Smooth muscle cell (in vitro differentiated cells): ENCODE measurements at regions not wholly inside any gene's neighbourhood (a gene's known extent, or its start where the extent isn't known, plus 50 kb on each side); places are given as distances from the start of the nearest gene placed in this dataset.

Source experiments
- DNase-seq: peaks from one replicate; lab custom pipeline; 2025; ENCODE audit not compliant: unreplicated experiment; lab: John Stamatoyannopoulos, UW
- H2AFZ ChIP-seq: fragments of 200-600 bp; sonication (generic); 2 replicates; pipeline ENCODE4 v1.6.0; 2016; ENCODE audit warnings: antibody characterized with exemption, low read depth, mild to moderate bottlenecking
- H3F3A ChIP-seq: fragments of 200-600 bp; sonication (generic); 2 replicates; pipeline ENCODE4 v1.6.0; 2017; ENCODE audit warnings: antibody characterized with exemption, low read depth
- H3K27ac ChIP-seq: fragments of 200-600 bp; sonication (generic); 2 replicates; pipeline ENCODE4 v1.5.1; 2016; ENCODE audit warnings: low read depth, mild to moderate bottlenecking
- H3K27me3 ChIP-seq: fragments of 200-600 bp; sonication (generic); 2 replicates; pipeline ENCODE4 v1.6.1; 2016; ENCODE audit warnings: low read depth, mild to moderate bottlenecking
- H3K36me3 ChIP-seq: fragments of 200-600 bp; sonication (generic); 2 replicates; pipeline ENCODE4 v1.5.1; 2016; ENCODE audit warnings: low read depth
- H3K4me1 ChIP-seq: fragments of 200-600 bp; sonication (generic); 2 replicates; pipeline ENCODE4 v1.5.1; 2016; ENCODE audit warnings: low read depth
- H3K4me2 ChIP-seq: fragments of 200-600 bp; sonication (generic); 2 replicates; pipeline ENCODE4 v1.6.0; 2016; ENCODE audit warnings: mild to moderate bottlenecking
- H3K4me3 ChIP-seq: fragments of 200-600 bp; sonication (generic); 2 replicates; pipeline ENCODE4 v1.5.1; 2016; ENCODE audit warnings: mild to moderate bottlenecking
- H3K79me2 ChIP-seq: fragments of 200-600 bp; sonication (generic); 2 replicates; pipeline ENCODE4 v1.6.0; 2016; ENCODE audit warnings: low read depth, mild to moderate bottlenecking
- H3K9ac ChIP-seq: fragments of 200-600 bp; sonication (generic); 2 replicates; pipeline ENCODE4 v1.6.0; 2016; ENCODE audit warnings: low read depth
- H3K9me3 ChIP-seq: fragments of 200-600 bp; sonication (generic); replicated peaks from 2 replicates; pipeline ENCODE4 v1.5.1; 2016; ENCODE audit warnings: low read depth
- H4K20me1 ChIP-seq: fragments of 200-600 bp; sonication (generic); 2 replicates; pipeline ENCODE4 v1.6.0; 2016; ENCODE audit warnings: low read depth
- WGBS: methylation state at CpG from one replicate; pipeline ENCODE4 v1.1.7; 2016; ENCODE audit warnings: low lambda C conversion rate; 5-methylcytosine and 5-hydroxymethylcytosine counted together
- TF ChIP-seq, protein P1 (sequence below): fragments of 200-600 bp; sonication (generic); IDR thresholded peaks from 2 replicates; pipeline ENCODE4 v1.5.1; 2017; ENCODE audit warnings: borderline replicate concordance, mild to moderate bottlenecking, antibody characterized with exemption; ENCODE audit not compliant: insufficient read depth, poor library complexity, severe bottlenecking

- Histone ChIP-seq H4K20me1 (peaks cover 47% of the 10 kb centered on the region), H2AFZ (peak overlapping the region; percentile 63), H3F3A (peaks cover 6% of the 10 kb centered on the region), H3K4me3 (peak overlapping the region; percentile 77), H3K79me2 (peaks cover 45% of the 10 kb centered on the region), H3K4me2 (peak overlapping the region; percentile 95), H3K9me3 (no peaks in the 10 kb centered on the region), H3K9ac (peak overlapping the region; percentile 76), H3K36me3 (no peaks in the 10 kb centered on the region), H3K27ac (peak overlapping the region; percentile 50), H3K4me1 (peaks cover 39% of the 10 kb centered on the region), H3K27me3 (no peaks in the 10 kb centered on the region)
- peak; percentile 59 for DNase-seq
- WGBS: 2% methylated on average over 52 of the region's 77 CpGs
- TF ChIP-seq, protein P1, sequence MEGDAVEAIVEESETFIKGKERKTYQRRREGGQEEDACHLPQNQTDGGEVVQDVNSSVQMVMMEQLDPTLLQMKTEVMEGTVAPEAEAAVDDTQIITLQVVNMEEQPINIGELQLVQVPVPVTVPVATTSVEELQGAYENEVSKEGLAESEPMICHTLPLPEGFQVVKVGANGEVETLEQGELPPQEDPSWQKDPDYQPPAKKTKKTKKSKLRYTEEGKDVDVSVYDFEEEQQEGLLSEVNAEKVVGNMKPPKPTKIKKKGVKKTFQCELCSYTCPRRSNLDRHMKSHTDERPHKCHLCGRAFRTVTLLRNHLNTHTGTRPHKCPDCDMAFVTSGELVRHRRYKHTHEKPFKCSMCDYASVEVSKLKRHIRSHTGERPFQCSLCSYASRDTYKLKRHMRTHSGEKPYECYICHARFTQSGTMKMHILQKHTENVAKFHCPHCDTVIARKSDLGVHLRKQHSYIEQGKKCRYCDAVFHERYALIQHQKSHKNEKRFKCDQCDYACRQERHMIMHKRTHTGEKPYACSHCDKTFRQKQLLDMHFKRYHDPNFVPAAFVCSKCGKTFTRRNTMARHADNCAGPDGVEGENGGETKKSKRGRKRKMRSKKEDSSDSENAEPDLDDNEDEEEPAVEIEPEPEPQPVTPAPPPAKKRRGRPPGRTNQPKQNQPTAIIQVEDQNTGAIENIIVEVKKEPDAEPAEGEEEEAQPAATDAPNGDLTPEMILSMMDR: no peak
Observed at GRCh38 chr10:29734962-29735627, 100.3 kb upstream of the SVIL start.

GRCh38 chr10:29734640-29734961, 99.8 kb upstream of the SVIL start:
- H2AFZ ChIP-seq: no peak overlapping the region
- H4K20me1 ChIP-seq: peaks cover 51% of the 10 kb centered on the region
- WGBS: 8% methylated on average over 10 of the region's 10 CpGs
- H3K27ac ChIP-seq: peak overlapping the region; percentile 50
- H3K9ac ChIP-seq: no peak overlapping the region
- H3F3A ChIP-seq: peaks cover 6% of the 10 kb centered on the region
- no peaks in the 10 kb centered on the region for H3K36me3 ChIP-seq
- H3K9me3 ChIP-seq: no peaks in the 10 kb centered on the region
- H3K4me2 ChIP-seq: peak overlapping the region; percentile 95
- no peaks in the 10 kb centered on the region for H3K27me3 ChIP-seq
- TF ChIP-seq, protein P1: no peak
- peaks cover 49% of the 10 kb centered on the region for H3K79me2 ChIP-seq
- DNase-seq: no peak
- peaks cover 41% of the 10 kb centered on the region for H3K4me1 ChIP-seq
- peak overlapping the region; percentile 77 for H3K4me3 ChIP-seq

DNA sequence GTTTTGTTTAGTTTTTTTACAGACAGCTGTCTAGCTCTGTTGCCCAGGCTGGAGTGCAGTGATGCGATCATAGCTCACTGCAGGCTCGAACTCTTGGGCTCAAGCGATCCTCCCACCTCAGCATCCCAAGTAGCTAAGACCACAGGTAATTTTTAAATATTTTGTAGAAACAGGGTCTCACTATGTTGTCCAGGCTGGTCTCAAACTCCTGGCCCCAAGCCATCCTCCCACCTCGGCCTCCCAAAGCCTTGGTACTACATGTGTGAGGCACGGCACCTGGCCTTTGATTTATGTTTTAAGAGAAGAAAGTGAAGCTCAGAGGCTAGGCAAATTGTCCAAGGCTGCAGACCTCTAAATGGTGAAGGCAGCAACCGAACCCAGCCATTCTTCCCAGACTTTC, 98.6 kb upstream of the SVIL start:
- Histone ChIP-seq H3F3A (peaks cover 6% of the 10 kb centered on the region), H2AFZ (no peak overlapping the region), H3K4me2 (no peak overlapping the region), H4K20me1 (peaks cover 61% of the 10 kb centered on the region), H3K9me3 (no peaks in the 10 kb centered on the region), H3K27me3 (no peaks in the 10 kb centered on the region), H3K9ac (no peak overlapping the region), H3K36me3 (no peaks in the 10 kb centered on the region), H3K79me2 (peaks cover 60% of the 10 kb centered on the region), H3K4me3 (no peak overlapping the region), H3K4me1 (peaks cover 47% of the 10 kb centered on the region), H3K27ac (no peak overlapping the region)
- DNase-seq: no peak
- 96% methylated on average over 6 of the region's 6 CpGs for WGBS
- TF ChIP-seq, protein P1: no peak

DNA sequence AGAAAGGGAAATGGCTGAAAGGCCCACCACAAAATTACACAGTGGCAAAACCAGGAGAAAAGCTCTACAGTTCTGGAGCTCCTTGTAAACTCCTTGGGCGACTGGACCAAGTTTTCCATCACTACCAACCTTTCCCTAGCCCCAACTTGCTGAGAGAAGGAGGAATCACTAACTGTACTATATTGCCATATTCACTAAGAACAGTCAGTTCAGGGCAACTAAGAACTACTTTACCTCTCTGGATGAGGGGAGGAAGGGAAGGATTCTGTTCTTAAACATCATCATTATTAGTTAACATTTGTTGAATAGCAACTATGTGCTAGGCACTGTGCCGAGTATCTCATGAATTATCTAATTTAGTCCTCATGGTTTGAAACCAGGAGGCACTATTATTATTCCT, 98.1 kb upstream of the SVIL start:
- Histone ChIP-seq H3K4me3 (no peak overlapping the region), H3K27ac (no peak overlapping the region), H3K27me3 (no peaks in the 10 kb centered on the region), H3K9ac (no peak overlapping the region), H2AFZ (no peak overlapping the region), H4K20me1 (peaks cover 65% of the 10 kb centered on the region), H3K79me2 (peaks cover 64% of the 10 kb centered on the region), H3K9me3 (no peaks in the 10 kb centered on the region), H3K4me1 (peaks cover 51% of the 10 kb centered on the region), H3K4me2 (no peak overlapping the region), H3F3A (peaks cover 6% of the 10 kb centered on the region), H3K36me3 (no peaks in the 10 kb centered on the region)
- no peak for DNase-seq
- TF ChIP-seq, protein P1: no peak
- WGBS: 97% methylated on average over 2 of the region's 2 CpGs
